Hematopoietic multipotent progenitor cell treated with erythropoietin and hydrocortisone succinate and interleukin-3 and kit ligand, for 6 days (in vitro differentiated cells): ENCODE measurements at regions not wholly inside any gene's neighbourhood (a gene's known extent, or its start where the extent isn't known, plus 50 kb on each side); places are given as distances from the start of the nearest gene placed in this dataset.

Source experiments
- DNase-seq: peaks from one replicate; pipeline ENCODE4 v3.0.0-alpha.2; 2015

DNA sequence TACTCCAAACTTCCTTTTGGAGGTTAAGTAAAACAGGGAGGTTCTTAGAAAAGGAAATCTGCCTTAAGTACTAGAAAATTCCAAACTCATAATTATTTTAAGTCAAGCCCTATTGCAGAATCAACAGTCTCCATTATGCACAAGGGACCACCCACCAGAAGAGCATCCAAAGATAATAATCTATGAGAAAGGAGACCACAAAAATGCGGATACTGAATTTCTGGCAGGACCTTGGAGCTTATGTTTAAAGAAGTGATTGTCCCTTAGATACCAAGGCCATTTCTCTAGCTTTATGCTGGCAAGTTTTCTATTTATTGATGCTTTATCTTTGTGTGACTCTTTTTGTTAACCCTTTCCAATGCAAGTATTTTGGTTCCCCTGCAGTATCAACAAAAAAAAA lies 404.0 kb upstream of the MMADHC start:
- DNase-seq: no peak

DNA sequence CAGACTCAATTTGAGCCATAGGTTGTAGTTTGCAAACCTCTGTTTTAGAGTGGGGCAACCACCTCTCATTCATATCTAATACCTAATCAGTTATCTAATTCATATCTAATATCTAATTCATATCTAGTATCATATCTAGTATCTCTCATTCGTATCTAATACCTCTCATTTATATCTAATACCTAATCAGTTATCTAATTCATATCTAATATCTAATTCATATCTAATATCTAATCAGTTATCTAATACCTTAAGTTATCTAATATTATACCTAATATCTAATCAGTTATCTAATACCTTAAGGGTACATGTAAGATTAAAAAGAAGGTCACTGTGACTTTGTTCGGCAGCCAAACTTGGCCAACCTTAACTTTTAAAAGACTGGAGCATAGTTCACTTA lies 403.4 kb upstream of the MMADHC start:
- DNase-seq: no peak

DNA sequence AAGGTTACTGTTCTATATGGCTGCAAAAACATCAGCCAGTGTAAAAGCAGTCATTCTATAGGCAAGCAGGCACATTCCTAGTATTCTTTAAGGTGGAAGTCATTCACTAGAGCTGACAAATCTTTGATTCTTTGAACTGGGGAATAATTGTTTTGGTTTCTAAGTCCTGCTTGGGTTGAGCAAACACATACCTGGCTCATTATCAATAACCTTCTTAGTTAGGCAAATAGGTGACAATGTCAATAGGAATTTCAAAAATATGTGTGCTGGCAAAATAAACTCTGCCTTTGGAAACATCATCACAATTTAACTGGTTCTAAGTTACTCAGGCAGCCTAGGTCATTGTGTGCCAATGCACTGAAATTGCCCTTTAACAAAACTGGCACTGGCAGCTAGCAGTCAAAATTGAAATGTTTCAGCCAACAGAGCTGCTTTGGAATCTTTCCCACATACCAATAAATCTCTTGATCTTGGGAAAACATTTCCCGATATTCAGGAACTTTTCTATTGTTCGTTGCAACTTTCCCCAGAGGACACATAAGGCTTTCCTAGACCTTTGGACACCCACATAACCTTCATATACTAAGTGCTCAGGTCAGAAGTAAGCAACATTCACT lies 402.0 kb upstream of the MMADHC start:
- DNase-seq: no peak

DNA sequence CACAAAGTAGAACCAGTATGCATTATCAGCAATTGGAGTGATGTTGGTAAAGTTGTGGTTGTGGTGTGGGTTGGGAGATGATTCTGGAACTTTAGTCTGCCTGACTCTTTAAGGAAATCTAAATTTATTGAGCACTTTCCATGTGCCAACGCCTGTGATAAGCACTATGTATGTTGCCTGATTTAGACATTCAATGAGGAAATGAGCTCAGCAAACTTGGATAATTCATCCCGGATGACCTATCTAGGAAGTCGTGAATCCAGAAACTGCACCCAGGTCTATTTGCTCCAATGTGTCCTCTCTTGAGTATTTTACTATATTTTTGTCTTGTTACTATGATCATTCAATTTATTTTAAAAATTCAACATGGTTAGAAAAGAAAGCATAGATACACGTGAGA lies 400.8 kb upstream of the MMADHC start:
- DNase-seq: no peak

DNA sequence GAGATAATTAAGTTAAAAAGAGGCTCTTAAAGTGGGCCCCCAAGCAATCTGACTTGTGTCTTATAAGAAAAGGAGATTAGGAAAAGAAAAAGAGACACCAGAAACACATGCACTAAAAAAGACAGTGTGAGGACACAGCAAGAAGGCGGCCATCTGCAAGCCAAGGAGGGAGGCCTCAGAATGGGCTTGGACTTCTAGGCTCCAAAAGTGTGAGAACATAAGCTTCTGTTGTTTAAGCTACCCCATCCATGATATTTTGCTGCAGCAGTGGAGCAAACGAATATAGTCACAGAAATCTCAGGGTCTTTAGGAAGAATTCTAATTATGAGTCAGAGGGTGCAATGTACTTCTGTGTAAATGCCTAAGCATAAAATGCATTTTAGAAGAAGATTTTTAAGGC lies 399.3 kb upstream of the MMADHC start:
- DNase-seq: no peak

DNA sequence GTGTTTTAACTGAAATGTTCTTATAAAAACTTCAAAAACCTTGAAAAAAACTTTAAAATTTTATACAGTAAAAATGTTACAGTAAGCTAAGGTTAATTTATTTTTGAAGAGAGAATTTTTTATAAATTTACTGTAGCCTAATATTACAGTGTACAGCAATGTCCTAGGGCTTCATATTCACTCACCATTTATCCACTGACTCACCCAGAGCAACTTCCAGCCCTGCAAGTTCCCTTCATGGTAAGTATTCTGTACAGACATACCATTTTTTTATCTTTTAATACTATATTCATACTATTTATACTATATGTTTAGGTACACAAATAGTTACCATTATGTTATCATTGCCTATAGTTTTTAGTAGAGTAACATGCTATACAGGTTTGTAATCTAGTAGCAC lies 396.7 kb upstream of the MMADHC start:
- DNase-seq: no peak

DNA sequence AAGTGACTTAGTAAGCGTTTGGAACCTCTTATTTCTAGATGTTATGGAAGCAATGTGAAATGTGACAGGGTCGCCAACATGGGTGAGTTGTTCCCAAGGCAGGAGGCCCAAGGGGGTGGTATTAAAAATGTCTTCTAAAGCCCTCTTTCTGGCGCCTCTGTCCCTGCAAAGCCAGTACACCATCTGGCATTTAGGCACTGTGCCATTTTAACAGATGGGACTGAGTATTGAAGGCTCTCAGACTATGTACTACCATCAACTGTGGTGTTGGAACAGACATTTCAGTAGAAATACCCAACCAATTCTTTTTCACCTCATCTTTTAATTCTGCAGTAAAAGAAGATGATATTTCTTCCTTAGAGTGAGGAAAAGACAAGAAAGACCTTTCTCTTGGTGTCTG lies 384.5 kb upstream of the MMADHC start:
- DNase-seq: no peak

DNA sequence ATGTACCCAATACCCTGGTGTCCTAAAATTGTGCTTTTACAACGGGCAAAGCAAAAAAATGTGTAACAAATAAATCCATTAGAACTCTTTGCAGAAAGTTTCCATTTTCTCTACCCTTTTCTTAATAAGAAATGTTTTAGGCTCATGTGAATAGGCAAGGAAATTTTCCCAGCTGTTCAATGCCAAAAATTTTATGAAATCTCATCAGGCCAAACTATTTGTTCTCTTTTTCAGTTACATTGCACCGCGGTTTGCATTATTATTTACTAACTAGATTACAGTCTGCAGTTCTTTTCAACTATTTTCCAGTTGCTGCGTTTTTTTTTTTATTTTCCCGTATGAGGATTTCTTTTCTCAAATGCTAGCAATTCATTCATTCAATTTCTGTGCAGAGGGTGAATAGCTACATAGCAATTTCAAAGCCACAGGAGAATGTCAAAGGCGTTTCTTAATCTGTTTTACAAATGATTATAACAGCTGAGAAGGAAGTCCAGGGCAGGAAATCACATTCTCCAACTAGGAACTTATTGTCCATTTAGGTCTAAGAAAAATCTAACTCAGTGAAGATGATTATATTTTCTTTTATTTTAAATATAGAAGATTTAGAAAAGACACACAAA lies 367.5 kb upstream of the MMADHC start:
- no peak for DNase-seq

DNA sequence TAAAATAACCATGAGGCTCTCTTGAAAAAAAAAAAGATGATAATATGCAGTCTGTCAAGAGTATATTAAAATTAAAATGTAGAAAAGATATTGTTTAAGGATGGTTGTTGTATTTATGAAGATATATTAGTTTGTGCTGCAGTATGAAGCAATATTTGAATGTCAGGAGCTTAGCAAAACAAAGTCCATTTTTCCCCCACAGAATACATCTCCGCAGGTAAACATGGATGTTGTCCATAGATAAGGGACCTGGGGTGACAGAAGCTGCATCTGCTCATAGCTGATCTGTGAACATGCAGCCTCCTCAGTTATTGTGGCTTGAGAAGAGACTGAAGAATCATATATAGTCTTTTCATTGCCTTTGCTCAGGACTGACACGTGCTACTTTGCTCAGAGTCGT lies 366.1 kb upstream of the MMADHC start:
- no peak for DNase-seq

DNA sequence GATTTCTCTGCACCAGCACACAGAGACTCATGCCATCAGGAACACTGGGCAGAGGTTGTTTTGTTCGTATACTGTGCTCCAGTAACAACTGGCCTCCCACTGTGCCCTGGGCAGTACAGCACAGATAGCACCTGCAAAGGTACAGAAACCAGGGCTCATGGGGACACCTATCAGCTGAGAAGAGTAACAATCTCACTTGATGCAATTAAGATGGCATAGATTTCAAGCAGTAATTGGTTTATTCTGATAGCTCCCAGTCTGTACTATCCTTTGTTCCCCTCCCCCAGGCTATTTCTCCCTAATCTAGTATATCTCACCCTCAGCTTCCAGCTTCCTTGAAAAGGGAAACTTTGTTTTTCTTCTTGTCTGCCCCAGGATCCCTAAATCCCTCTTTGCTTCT lies 343.9 kb upstream of the MMADHC start:
- DNase-seq: no peak

DNA sequence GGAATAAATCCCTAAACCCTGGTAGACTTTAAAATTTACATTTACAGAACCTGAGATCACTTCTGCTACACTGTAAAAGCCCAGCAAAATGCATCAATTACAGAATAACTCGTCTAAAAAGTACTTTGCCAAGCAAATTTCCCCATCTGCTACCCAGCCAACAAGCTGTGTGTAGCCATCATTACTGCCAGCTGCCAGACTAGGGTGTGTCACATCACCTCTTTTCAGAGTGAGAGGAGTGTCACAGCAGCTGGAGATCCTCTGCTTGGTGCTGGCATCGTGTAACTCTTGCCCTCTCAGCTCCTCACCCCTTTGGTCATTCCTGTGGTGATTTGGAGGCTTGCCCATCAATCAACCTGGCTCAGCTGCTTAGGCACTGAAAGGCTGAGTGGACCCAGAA lies 340.4 kb upstream of the MMADHC start:
- DNase-seq: no peak

DNA sequence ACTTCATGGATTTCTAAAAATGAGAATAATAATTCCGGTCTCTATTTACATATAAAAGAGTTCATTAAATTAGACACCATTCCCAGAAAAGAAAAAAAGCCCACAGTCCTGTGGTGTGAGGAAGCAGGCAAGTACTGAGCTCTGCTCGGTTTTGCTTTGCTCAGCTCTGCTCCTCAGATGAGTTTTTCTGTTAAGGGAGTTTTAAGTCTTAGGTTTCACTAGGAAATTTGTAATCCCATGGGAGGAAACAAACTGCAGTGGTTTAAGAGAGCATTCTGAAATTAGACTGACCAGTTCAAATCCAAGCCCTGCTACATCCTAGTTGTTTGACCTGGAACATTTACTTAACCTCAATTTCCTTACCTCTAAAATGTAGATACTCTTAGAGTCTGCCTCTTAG lies 338.6 kb upstream of the MMADHC start:
- DNase-seq: no peak

DNA sequence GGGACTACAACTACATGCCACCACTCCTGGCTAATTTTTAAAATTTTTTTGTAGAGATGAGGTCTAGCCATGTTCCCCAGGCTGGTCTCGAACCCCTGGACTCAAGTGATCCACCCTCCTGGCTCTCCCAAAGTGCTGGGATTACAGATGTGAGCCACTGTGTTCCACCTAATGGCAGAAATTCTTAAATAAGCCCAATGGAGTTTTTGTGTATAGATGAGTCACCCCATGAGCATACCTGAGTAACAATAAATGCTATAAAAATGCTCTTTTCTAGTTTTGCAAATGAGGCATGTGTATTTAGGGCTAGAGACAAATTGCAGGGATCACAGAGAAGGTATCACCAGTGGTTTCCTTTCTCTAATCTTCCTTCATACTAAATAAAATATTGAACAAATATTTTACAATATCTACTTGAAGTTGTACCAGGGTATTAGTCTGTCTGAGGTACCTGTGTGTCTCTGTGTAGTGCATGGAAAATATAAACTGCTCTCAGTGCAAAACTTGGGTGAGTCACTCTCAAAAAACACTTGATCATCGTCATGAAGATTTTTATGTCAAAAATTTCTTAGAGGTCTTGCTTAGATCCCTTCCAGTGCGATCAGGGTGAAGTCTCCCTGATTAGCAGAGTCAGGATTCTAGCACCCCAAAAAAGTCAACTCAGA lies 337.1 kb upstream of the MMADHC start:
- DNase-seq: no peak

DNA sequence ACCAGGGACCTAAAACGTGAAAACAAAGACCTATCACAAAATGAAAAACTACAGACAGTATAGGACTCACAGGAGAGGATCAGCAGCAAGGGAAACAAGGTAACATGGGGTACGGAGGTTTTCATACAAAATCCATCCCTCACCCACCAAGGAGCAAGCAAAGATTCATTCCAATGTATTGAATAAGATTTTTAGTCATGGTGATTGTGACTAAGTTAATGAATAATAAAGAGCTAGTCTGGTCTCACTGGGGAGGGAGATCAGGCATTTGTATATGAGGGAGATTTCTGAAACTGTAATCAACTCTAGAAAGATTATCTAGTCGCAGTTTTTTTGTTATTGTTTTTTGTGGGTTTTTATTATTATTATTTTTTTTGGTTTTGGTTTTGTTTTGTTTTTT lies 336.5 kb upstream of the MMADHC start:
- no peak for DNase-seq

DNA sequence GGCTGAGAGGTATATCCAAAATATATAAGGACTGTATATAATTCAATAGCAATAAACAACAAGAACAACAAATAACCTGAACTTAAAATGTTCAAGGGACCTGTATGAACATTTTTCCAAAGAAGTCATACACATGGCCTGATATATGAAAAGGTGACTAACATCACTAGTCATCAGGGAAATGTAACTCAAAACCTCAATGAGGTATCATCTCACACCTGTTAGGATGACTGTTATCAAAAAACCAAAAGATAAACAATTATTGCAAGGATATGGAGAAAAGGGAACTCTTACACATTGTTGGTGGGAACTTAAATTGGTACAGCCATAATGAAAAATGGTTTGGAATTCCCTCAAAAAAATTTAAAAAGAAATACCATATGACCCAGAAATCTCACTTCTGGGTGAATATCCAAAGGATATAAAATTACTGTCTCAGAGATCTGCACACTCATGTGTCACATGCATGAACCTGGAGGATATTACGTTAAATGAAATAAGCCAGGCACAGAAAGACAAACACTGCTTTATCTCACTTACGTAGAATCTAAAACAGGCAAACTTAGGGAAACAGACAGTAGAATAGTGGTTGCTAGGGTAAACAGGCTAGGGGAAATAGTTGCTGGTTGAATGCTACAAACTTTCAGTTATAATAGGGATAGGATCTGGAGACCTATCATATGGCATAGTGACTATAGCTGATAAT lies 334.5 kb upstream of the MMADHC start:
- no peak for DNase-seq

DNA sequence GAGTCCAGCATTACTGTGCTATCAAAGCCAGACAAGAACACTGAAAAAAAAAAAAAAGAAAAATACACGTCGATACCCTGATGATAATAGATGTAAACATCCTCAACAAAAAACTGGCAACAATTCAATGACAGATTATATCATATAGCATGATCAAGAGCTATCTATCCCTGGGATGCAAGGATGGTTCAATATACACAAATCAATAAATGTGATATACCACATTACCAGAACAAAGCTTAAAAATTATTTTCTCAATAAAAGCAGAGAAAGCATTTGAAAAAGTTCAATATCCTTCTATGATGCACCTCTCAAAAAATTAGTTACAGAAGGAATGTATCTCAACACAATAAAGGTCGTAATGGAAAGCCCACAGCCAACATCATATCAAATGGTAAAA lies 332.8 kb upstream of the MMADHC start:
- DNase-seq: no peak

DNA sequence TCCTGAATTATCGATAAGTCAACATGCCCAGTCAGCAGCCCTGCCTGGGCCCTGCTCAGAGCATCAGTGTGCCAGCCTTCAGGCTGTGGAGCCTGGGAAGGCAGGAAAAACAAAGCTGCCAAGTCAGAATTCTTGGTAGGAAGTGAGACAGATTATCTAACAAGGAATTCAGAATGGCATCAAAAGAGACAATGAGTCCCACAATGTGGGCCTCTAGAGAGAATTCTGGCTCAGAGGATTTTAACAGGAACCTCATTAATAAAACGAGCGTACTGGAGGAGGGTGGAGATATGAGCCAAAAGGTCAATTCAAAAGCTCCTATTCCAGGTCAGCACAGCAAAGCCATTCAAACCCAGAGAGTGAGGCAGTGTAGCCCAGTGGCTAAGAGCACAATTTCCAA lies 327.6 kb upstream of the MMADHC start:
- DNase-seq: no peak

DNA sequence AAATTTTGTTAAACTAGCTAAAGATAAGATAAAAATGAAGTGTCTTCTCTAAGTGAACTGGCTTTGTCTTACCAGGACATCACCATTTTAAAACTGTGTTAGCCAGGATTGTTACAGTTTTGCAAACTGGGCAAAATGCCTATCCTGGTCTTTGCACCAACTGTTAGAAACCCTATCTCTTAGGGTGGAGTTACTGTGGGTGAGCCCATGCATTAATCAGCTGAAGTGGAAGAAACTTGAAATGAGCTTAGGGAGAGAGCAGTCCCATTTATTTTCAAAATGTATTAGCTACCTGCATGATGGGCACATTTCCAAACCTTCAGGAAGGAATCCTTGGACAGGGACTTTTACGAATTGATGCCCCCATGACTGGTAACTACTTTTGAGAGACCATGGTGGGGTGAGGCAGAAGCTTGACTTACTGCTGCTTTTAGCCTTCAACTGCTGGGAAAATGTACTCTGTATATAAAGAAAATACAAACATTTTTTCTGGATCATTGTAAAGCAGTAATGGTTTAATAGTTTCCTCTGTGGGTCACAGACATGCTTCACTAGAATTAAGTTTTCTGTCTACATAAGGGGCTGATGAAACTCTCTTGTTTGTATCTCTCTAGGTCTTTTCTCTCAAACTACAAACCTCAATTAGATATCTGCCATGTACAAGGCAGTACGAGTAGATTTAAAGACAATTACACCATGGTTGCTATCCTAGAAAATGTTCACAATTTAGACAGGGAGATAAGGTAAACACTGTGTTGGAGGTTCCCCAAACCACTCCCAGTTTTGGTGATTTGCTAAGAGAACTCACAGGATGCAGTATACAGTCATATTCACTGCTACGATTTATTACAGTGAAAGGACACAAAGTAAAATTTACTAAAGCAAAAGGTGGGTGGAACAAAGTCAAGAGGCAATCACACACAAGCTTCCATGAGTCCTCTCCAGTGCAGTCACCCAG lies 321.4 kb upstream of the MMADHC start:
- peak; percentile 75 for DNase-seq

DNA sequence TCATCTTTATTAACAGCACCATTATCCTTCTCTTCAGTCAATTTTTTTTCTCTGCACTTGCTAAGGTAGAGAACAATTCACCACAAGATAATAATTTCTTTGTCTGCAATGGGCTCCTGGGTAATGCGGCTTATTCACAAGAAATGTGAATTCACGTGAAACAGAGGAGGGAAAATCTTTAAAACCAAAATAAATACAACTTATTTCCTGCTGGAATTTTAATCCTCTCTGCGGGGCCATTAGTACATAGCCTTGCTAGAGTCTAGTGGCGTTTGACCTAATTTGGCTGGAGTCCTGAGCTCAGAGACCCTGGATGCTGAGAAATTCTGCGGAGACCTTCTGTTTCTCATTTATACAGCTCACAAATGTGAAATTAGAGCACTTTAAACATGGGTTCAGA lies 319.3 kb upstream of the MMADHC start:
- DNase-seq: no peak

DNA sequence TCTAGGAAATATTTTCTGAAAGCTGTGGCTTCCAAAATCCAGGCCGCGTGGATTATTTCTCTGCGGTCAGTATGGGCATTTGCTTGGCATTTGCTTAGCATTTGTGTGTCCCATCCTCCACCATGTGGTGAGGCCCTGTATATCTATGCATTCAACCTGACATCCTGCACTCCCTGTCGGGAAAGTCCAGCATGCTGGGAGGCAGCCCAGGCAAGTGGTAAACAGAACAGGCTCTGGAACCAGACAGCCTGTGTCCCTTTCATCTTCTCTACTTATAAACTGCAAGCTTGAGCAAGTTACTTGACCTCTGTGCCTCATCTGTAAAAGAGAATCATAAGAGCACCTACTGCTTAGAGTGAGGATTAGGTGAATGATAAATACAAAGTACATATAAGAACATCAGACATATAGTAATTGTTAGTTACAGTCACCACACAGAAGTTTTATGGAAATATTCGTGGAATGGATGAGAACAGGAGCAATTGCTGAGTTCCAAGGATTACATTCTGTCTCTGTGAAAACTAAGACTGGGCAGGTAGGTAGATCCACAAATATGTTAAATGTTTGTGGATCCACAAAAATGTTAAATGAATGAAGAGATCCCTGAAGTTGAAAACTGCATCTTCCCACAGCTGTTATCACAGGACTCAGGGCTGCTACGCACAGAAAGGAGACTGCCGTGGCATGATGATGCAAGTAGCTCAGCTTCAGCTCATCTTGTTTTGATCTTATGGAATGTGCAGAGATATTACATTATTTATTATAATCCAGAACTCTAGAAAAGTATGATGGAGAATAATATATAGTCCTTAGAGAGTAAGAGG lies 317.0 kb upstream of the MMADHC start:
- no peak for DNase-seq

DNA sequence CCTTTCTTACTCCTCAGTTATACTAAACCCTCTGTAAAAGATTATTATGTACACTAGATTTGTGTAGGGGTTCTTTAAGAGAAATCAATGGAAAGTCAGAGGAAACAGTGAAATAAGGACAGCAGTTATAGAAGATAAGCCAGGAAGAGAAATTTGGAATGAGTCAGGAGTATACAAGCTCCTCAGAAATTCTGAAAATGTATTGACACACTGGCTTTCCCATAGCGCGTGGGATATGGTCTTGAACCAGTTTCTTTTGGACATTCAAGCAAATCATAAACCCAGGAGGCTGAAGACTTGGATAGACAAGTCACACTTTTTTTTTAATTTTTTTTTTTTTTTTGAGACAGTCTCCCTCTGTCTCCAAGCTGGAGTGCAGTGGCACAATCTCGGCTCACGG lies 316.1 kb upstream of the MMADHC start:
- DNase-seq: no peak

DNA sequence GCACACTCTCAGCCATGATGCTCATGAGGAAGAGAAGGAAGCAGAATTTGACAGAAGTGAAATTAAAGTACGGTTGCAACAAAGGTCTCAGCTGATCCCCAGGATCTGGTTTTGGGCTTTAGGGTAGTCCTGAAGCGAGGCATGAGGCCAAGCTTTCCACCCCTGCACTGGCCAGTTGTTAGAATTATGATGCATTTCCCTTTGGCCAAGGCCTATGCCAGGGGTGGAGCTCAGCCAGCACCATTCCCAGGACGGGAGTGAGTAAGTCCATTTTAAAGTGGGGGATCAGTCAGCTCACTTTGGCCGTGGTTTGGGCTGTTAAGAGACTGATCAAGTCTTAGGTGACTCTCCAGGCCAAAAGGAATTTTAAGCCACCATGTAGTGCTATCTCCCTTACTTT lies 314.5 kb upstream of the MMADHC start:
- no peak for DNase-seq
